SU-DHL-6 (cell line): ENCODE measurements at regions not wholly inside any gene's neighbourhood (a gene's known extent, or its start where the extent isn't known, plus 50 kb on each side); places are given as distances from the start of the nearest gene placed in this dataset.

Source experiments
- H2AFZ ChIP-seq: fragments of 200-600 bp; sonication (generic); 2 replicates; pipeline ENCODE4 v1.6.1; 2014; ENCODE audit warnings: low read depth, mild to moderate bottlenecking, moderate library complexity, mixed read lengths, antibody characterized with exemption, low read length; ENCODE audit not compliant: severe bottlenecking
- H3F3A ChIP-seq: fragments of 200-600 bp; shearing (Covaris generic); 2 replicates; pipeline ENCODE4 v1.6.0; 2016; ENCODE audit warnings: antibody characterized with exemption, mild to moderate bottlenecking; ENCODE audit not compliant: insufficient read depth
- H3K27ac ChIP-seq: fragments of 200-600 bp; sonication (generic); 2 replicates; pipeline ENCODE4 v1.5.1; 2016; ENCODE audit warnings: low read depth, mild to moderate bottlenecking, low read length, moderate library complexity, mixed read lengths
- H3K27me3 ChIP-seq: fragments of 200-600 bp; sonication (generic), shearing (Covaris generic); 2 replicates; pipeline ENCODE4 v1.6.0; 2014; ENCODE audit warnings: mild to moderate bottlenecking, low read length
- H3K36me3 ChIP-seq: fragments of 200-600 bp; sonication (generic); 2 replicates; pipeline ENCODE4 v1.6.1; 2014; ENCODE audit warnings: mild to moderate bottlenecking, low read length, mixed read lengths
- H3K4me2 ChIP-seq: fragments of 300-600, 200-600 bp; shearing (Covaris generic), sonication (generic); 2 replicates; pipeline ENCODE4 v1.6.0; 2014; ENCODE audit warnings: low read length, low read depth, mild to moderate bottlenecking; ENCODE audit not compliant: poor library complexity, severe bottlenecking
- H3K4me3 ChIP-seq: fragments of 200-600 bp; sonication (generic); 2 replicates; pipeline ENCODE4 v1.5.1; 2014; ENCODE audit warnings: antibody characterized with exemption, low read length, mild to moderate bottlenecking, mixed read lengths; ENCODE audit not compliant: insufficient read depth, poor library complexity, severe bottlenecking
- H3K79me2 ChIP-seq: fragments of 200-600 bp; sonication (generic); 2 replicates; pipeline ENCODE4 v1.6.1; 2014; ENCODE audit warnings: mild to moderate bottlenecking, low read length, moderate library complexity; ENCODE audit not compliant: insufficient read depth
- H3K9ac ChIP-seq: fragments of 200-600 bp; sonication (generic); 2 replicates; pipeline ENCODE4 v1.7.0; 2014; ENCODE audit warnings: mild to moderate bottlenecking, low read length
- H3K9me2 ChIP-seq: fragments of 200-600 bp; sonication (generic); replicated peaks from 2 replicates; pipeline ENCODE4 v1.6.1; 2014; ENCODE audit warnings: low read length; ENCODE audit not compliant: insufficient read depth
- H3K9me3 ChIP-seq: fragments of 200-600 bp; sonication (generic); 2 replicates; pipeline ENCODE4 v1.6.1; 2014; ENCODE audit warnings: low read length, mixed read lengths; ENCODE audit not compliant: insufficient read depth
- H4K20me1 ChIP-seq: fragments of 200-600 bp; sonication (generic); 2 replicates; pipeline ENCODE4 v1.6.1; 2014; ENCODE audit warnings: low read depth, mild to moderate bottlenecking, antibody characterized with exemption, low read length, moderate library complexity, mixed read lengths
- CTCF ChIP-seq: fragments of 200-600 bp; sonication (generic); IDR thresholded peaks from one replicate; pipeline ENCODE4 v1.5.1; 2017; ENCODE audit warnings: antibody characterized with exemption, mild to moderate bottlenecking, low read length, moderate library complexity; ENCODE audit not compliant: insufficient read depth, poor library complexity, severe bottlenecking
- EZH2phosphoT487 ChIP-seq: fragments of 200-600 bp; sonication (generic), shearing (Covaris generic); conservative IDR thresholded peaks from 2 replicates; pipeline ENCODE4 v1.6.1; 2018; ENCODE audit warnings: mild to moderate bottlenecking, antibody characterized with exemption, low read length, moderate library complexity, mixed read lengths

GRCh38 chr21:41064951-41065350, 103.0 kb upstream of the BACE2 start:
- Histone ChIP-seq H3K27ac (no peak overlapping the region), H3K79me2 (no peaks in the 10 kb centered on the region), H2AFZ (no peak overlapping the region), H3K4me2 (no peak overlapping the region), H4K20me1 (no peaks in the 10 kb centered on the region), H3F3A (no peaks in the 10 kb centered on the region), H3K9me3 (no peaks in the 10 kb centered on the region), H3K9ac (no peak overlapping the region), H3K9me2 (no peaks in the 10 kb centered on the region), H3K27me3 (no peaks in the 10 kb centered on the region), H3K36me3 (no peaks in the 10 kb centered on the region), H3K4me3 (no peak overlapping the region)
- TF ChIP-seq EZH2phosphoT487 (no peak), CTCF (no peak)

GRCh38 chr21:41065539-41065938, 102.4 kb upstream of the BACE2 start:
- Histone ChIP-seq H3K9me3 (no peaks in the 10 kb centered on the region), H3K9ac (no peak overlapping the region), H3K36me3 (no peaks in the 10 kb centered on the region), H3K9me2 (no peaks in the 10 kb centered on the region), H3K27ac (no peak overlapping the region), H3F3A (no peaks in the 10 kb centered on the region), H3K4me3 (no peak overlapping the region), H4K20me1 (no peaks in the 10 kb centered on the region), H3K4me2 (no peak overlapping the region), H3K79me2 (no peaks in the 10 kb centered on the region), H2AFZ (no peak overlapping the region), H3K27me3 (no peaks in the 10 kb centered on the region)
- no peak for TF ChIP-seq CTCF
- no peak for TF ChIP-seq EZH2phosphoT487

- Histone ChIP-seq H4K20me1 (no peaks in the 10 kb centered on the region), H3K27me3 (no peaks in the 10 kb centered on the region), H3K4me3 (no peak overlapping the region), H2AFZ (no peak overlapping the region), H3K4me2 (no peak overlapping the region), H3F3A (no peaks in the 10 kb centered on the region), H3K27ac (no peak overlapping the region), H3K79me2 (no peaks in the 10 kb centered on the region), H3K9ac (no peak overlapping the region), H3K9me2 (no peaks in the 10 kb centered on the region), H3K9me3 (no peaks in the 10 kb centered on the region), H3K36me3 (no peaks in the 10 kb centered on the region)
- TF ChIP-seq CTCF (no peak), EZH2phosphoT487 (no peak)
These were observed 101.6 kb upstream of the BACE2 start for GRCh38 chr21:41066086-41066938.
